ENCODE measurements at regions not wholly inside any gene's neighbourhood (a gene's known extent, or its start where the extent isn't known, plus 50 kb on each side); places are given as distances from the start of the nearest gene placed in this dataset.

DNA sequence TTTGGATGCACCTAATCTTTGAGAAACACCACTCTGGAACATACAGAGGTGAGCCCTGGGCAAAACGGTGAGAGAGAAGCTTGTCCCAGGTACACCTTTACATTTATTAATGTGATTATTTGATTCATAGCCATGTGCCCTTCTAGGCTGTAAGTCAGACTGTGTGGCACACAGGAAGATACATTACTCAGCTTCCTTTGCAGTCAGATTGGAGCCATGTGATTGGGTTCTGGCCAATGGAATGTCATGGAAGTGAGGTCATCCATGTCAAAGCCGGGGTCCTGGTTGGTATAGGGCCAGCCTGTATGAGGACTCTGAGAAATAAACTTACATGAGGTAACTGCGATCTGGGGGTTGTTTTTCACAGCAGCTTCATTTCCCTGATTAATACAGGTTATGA, 106.8 kb upstream of the CD180 start:
- no peak for DNase-seq (ENCODE audit: low read depth in 2 of 2)

DNA sequence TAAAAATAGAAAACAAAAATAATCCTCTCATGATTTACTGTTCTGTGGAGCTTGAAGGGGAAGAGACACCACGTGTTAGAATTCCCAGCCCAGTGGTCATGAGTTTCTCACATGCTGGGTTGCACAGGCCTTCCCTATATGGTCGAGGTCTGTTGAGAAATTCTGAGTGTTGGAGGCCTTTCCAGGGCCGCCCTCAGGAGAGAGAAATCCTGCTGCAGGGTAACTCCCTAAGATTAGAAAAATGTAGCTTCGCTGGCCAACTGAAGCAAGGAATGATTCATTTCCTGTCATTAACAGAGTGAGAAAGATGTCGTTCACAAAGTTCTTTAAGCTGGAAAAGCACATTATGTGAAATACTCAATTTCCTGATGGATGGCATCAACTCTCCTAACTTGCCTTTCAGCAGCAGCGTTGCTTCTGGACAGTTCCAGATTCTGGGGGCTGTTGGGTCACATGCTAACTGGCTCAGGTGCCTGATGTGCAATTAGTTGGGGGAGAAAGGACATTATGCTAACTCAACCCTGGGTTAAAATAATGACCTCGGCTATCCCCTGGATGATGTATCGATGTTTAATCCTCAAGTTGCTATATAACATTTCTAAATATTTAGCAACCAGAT, 104.8 kb upstream of the CD180 start:
- DNase-seq (ENCODE audit: low read depth in 2 of 2): peak; percentile 90

DNA sequence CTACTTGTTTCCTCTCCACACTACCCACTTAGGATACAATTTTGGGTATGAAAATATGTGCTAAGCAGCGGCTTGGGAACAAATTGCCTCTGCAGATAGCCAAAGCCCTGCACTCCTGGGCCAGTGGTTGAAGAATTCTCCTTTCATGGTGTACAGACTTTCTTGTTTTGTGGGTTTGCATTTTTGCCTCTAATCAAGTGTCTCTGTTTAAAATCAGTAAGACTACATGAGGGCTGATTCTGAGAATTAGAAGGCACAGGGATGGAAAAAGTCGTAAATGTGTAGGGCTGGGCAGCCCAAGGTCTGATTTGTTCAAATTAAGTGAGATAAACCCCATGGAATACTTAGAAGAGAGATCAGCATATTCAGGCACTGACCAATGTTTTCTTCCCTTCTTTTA, 103.7 kb upstream of the CD180 start:
- DNase-seq (ENCODE audit: low read depth in 2 of 2): no peak

DNA sequence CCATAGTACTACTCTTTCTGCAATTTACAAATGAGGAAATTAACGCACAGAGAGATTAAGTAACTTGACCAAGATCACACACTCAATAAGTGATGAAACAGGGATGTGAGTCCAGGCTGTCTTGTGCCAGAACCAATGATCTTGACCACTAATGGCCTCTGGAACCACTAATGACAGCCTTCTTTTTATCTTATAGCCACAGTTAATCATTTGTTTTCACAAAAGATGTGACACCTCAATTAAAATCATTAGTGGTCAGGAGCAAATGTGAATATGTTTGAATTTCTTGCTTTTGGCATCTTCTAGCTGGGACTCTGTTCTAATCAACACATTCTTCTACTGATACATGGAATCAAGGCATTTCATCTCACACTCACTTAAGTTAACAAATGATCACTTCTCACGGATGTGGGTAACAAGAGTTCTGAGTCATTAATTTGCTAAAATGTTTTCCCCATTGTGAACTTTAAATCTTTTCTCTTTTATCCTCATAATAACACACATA, 102.7 kb upstream of the CD180 start:
- DNase-seq (ENCODE audit: low read depth in 2 of 2): peak; percentile 89 to 91

DNA sequence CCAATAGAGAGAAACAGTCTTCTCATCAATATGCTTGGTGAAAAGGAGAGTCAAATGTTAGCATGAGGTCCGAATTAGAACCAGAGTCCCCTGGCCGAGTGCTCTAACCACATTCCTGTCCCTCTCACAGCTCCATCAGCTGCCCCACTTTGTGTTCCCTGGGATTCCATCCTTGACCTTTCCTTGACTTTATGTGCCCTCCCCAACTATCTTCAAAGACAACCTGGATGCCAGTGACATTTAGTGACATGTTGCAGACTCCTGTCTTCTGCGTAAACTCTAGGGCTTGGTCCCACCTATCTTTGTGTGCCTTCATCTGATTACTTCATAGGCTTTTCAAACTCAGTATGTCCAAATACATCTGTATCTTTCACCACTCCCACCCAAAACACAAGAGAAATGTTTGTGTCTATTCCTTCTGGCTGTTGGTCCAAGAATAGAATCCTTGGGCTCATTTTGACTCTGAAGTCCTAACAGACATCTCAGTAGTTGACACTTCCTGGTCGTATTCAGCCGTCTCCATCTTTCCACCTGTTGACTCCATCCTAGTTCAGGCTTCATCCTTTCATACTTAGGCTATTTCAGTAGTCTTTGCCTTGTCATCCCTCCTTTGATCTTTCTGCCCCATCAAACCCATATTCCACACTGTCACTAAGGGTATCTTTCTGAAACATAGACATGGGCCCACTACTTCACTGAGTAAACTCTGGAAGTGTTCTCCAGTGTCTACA, 101.4 kb upstream of the CD180 start:
- no peak for DNase-seq (ENCODE audit: low read depth in 2 of 2)

DNA sequence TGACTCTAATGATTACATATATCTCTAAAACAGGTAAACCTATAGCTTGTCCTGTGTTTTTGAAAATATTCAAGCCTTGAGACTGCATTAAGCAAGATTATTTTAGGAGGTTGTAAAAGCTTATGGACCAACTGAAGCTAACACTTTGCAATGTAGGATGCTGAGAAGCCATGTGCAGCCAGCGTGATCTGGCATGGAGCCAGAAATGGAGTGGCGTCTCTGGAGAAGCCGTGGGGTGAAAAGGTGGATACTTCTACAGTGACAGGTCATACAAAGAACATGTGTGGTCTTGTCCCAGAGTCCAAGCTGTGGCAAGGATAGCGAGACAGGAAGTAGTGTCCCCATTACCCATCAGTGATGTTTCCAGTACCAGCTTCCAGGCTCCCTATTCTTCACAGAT, 100.8 kb upstream of the CD180 start:
- no peak for DNase-seq (ENCODE audit: low read depth in 2 of 2)

DNA sequence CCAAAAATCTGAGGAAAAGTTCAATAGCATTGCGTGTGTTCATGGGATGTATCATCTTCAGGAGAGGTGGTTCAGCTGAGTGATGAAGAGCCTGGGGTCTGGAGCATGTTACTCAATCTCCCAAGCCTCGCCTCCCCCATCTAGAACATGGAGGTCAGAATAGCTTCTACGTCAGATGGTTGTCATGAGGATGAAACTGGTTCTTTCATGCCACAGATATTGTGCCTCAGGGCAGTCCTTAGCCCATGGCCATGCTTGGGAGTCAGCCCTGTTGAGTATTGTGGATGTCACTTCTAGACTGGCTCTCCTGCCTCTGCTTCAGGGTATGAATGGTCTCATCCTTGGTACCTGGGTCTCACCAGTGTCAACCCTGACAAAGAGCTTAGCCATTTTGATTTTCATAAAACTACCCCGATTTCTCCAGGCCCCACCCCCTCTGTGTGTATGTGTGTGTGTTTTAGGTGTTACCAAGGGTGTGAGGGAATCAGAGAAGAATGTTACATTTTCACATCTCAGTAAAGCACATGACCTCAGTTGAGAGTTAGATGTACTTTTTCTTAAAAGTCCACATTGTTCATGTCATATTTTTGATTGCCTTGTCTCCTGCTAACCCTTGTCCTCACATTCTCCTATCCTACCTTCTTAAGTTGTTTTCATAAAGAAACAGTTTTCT, 97.8 kb upstream of the CD180 start:
- no peak for DNase-seq (ENCODE audit: low read depth in 2 of 2)

DNA sequence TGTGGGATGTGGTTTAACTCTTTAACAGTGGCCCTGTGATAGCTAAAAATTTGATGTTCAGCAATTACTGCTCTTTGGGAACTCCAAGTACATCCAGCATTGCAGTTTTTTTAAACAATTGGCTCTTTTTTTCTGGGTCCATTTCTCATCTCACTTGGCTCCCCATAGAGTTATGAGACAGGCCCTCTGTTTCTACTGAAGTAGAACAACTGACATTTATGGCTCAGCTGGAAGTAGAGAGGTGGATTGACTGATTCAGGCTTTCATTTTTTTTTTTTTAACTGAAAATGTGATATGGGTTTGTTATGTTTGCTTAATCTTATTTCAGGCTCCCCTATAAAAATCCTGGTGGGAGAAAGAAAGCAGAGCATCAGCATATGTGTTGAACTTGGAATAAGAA, 96.6 kb upstream of the CD180 start:
- DNase-seq (ENCODE audit: low read depth in 2 of 2): no peak

DNA sequence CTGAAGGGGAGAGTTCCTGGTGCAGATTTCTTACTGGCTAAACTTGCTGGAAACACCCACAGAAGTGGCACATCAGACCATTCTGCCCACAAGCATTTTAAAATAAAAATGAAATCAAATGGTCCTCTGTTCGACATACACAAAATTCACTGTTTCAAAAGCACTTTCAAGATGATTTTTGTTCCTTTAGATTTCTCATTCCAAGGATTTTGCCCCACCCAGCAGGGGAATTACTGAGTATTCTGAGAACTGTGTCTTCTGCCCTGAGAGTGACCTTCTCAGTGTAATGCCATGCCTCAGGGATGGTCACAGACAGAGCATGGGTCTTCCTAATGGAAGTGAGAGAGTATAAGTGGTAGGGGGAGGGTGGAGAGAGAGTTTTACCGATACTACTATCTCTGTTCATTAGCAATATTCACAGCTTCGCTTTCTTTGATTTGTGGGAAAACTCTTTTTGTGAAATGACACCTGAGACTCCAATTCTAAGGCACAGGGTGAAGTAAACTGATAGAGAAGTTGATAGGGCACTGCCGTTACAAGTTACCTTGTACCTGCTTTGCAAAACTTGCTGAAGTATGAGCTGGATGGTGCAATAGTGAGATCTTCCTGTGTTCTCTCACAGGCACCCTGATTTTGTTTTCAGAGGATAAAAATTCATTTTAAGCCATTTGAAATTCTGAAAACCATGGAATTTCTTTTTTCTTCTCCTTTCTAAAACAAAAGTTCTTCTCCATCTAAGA, 95.8 kb upstream of the CD180 start:
- no peak for DNase-seq (ENCODE audit: low read depth in 2 of 2)

DNA sequence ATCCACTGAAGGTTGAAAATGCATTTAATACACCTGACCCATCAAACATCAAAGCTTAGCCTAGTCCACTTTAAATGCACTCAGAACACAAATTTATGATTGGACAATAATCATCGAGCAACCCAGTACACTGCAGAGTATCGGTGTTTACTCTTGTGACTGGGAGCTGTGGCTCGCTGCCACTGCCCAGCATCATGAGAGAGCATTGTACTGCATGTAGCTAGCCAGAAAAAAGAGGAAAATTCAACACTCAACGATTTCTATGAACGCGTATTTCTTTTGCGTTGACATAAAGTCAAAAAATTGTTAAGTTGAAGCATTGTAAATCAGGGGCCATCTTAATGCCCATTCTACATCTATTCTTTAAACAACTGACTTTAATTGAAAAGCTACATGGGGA, 95.1 kb upstream of the CD180 start:
- DNase-seq (ENCODE audit: low read depth in 2 of 2): no peak

DNA sequence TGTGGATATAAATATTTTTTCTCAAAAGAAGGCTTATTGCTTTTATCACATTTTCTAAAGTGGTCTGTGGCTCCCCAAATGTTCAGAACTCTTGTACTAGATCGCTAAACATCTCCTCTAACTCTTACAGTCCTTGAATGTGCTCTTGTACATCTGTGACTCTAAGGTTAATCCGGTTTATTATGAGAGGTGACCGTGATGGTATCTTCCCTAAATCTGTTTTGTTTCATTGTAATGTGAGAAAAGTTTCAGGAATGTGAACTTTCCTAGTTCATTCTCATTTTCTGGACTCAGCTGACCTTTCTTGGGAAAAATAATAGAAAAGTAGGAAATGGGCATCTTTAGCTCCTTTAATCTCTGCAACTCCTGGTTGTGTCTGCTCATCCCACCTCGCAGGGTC, 94.5 kb upstream of the CD180 start:
- no peak for DNase-seq (ENCODE audit: low read depth in 2 of 2)

DNA sequence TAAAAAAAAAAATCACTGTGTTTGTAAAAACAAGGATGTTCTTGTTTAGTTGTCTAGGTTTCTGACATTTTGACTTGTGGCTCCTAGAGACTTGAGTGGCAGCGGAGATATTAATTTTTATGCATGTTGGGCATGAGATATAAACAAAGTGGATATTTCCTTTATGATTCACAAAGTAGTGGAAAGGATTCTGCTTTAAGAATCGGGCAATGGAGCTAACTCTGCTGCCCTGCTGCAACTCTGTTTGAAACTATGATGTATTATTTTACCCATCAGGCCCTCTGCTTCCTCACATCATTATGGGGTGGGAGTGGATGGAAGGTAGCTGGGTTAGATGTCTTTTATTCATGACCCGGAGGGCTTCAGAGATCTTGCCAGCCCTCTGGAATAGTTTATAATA, 94.1 kb upstream of the CD180 start:
- DNase-seq (ENCODE audit: low read depth in 2 of 2): no peak

DNA sequence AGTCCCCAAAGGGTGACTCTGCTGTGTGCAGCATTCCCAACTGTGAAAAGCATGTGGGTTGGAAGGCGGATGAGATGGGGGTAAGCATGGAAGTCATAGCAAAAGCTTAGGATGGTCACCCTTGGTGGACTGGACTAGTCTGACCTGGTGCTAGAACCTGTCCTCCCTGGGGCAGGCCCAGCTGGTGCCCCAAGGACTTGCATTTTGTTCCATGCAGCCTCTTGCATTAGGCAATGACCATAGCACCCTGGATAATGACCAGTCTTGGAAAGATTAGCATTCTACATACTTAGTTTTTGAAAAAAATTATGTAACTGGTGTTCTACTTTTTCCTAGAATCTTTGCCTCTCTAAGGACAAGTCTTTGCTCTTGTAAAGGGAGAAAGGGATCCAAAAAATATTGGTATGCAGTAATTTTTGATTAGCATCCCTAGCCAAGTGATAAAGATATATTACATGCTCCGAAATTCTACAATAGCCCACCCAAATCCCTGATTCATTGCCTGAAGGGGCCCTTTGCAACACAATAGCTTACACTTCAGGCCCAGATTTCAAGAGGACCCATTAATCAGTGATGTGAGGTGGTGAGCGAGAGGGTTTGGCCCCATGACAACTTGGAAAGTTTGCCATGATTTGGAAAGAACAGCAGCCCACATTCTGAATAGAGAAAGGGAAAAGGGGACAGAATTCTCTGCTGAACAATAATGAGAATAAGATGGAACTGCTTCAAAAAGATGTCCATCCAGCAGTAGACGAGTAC, 93.3 kb upstream of the CD180 start:
- peak in 1 of 2 experiments; percentile 30 for DNase-seq (ENCODE audit: low read depth in 2 of 2)

DNA sequence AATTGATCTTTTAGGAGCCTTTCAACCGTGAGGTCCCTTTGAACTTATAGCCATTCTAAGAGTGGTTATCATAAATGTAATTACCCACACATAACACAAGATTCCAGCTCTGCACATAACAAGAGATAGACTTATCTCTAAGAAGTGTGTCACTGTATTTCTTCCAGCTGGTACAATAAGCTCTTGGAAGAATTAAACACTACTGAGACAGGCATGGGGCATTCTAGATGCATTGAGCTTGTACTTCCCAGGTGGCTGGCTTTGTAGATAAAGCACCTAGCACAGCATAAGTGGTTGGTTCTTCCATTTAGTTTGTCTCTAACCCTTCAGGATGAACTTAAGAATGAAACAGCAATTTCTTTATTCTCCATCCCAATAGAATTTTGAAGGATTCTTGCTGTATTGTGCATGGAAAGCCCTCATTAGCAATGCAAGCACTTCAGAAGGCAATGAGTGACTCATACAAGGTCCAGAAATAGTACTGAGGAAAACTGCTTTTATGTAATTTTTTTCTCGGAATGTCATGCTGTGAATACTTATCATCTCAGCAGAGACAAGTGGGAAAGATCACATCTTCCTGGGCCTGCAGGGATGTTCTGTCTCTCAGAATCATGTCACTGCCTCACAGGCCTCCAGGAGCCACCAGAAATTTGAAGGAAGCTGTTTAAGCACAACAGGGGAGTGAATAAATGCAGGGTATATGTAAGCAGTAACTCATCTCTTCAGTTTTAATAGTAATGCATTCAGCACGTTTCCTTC, 91.1 kb upstream of the CD180 start:
- peak; percentile 62 to 64 for DNase-seq (ENCODE audit: low read depth in 2 of 2)

DNA sequence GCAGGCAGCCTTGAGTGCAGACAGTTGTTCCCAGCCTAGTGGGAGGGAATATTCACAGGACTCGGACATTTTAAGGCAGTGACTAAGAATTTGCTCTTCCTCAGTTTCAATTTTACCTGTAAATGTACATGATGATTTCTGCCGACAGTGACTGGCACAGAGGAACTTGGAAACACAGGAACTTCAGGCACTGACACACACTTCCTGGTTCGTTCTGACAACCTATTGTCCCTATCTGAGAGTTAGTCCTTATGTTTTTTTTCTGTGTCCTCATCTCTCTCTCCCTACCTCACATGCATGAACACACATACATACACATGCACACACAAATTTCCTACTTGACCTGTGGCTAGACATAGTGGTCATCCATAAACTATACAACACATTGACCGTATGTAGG, 89.4 kb upstream of the CD180 start:
- DNase-seq (ENCODE audit: low read depth in 2 of 2): no peak

DNA sequence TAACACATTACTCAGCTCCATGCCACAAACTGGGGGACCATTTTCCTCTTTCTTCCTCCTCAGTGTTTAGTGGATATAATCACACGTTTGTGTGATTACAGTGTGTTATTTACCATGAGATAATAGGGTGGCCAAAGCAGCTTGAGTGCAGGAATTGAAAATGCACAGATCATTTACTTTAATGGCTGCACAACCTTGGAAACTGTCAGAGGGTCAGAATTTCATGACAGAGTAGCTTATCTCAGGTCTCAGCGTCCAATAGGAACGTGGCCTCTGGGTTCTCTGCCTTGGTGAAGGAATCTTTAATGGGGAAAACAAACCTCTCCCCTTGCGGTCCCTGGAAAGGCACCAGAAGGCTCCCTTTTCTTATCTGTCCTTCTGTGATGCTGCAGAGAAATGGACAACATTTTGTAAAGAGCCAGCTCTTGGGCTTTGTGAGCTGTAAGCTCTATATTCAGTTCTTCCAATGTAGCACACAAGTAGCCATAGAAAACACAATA, 87.4 kb upstream of the CD180 start:
- DNase-seq (ENCODE audit: low read depth in 2 of 2): no peak

DNA sequence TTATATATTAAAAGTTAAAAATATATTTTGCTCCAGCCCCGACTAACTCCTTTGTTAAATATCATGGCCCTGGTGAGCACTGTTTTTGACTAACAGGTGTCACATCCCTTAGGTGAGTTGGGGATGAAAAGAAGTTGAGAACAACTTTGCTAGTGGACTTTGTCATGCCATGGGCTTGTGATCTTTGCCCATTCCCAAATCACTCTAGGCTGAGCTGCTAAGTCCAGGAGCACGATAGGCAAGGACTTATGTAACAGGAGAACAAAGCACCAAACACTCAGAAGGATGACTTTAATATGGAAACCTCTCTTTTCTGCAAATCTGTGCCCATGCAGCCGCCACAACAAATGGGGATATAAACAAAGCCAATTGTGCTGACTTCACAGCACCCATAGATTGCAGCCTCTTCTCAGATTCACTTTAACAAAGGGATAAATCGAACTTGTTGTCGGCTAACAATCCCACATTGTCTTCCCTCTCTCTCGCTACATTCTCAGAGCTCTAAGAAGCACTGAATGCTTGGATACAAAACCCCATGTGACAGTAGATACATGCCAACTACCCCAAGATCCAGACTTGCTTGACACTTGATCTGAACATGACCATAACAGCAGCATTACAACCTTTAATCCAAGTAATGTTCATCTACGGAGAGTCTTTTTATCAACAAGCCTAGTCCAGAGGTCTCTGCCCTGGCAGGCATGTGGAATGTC, 86.8 kb upstream of the CD180 start:
- DNase-seq (ENCODE audit: low read depth in 2 of 2): no peak

DNA sequence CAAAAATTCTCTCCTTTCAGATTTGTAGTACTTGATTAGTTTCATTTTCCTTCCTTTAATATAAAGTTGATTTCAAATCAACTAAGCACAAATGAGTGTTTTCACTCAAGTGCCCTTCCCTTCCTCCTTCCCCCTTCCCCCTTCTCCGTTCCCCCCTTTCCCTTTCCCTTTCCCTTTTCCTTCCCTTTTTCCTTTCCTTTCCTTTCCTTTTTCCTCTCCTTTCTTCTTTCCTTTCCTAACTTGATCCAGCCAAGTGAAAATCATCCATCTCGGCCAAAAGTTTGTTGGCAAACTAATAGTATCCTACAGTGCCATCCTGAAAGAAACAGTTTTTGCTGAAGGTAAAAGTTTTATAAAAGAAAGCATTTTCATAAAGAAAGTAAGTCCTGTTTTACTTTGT, 85.3 kb upstream of the CD180 start:
- no peak for DNase-seq (ENCODE audit: low read depth in 2 of 2)

DNA sequence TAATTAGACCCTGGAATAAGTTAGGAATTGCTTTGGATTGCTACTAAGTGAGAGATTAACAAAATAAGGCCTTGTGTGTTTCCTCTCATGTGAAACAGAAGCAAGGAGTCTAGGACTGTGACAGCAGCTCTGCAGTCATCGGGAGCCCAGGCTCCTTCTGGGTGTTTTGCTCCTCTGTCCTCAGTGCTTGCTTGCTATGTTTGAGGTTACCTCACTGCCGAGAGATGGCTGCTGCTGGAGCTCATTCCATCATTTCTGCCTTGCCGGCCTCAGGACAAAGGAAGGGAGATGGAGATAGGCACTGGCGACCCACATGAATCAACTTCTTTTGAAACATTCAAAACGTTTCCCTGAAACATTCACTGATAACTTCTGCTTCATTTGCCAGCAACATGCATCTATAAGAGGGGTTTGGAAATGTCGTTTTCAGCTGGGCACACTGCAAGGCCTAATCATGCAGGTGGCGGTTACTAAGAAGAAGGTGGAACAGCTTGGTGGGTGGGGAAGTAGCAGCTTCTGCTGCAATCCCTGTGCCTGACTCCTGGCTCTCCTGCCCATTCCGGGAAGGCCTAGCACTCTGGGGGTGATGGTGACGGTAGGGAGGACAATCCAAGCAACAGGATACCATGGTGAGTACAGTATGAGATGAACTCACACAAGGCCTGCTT, 77.2 kb upstream of the CD180 start:
- DNase-seq (ENCODE audit: low read depth in 2 of 2): no peak

All from fibroblast of skin of left quadriceps (primary cell).